Liver (tissue), 8 donors: ENCODE measurements at regions not wholly inside any gene's neighbourhood (a gene's known extent, or its start where the extent isn't known, plus 50 kb on each side); places are given as distances from the start of the nearest gene placed in this dataset.

Experiments
- DNase-seq: peaks from one replicate; pipeline ENCODE4 v3.0.0-alpha.2; 2017; ENCODE audit warnings: low spot score
- H3K27ac ChIP-seq, 2 donors: one replicate each; pipeline ENCODE4 v1.7.0; 2013; ENCODE audit warnings: inconsistent platforms in 2 of 2, low read length in 2 of 2, control low read depth in 1 of 2, low read depth in 1 of 2, mild to moderate bottlenecking in 1 of 2
- H3K27me3 ChIP-seq, 4 donors: one replicate each; pipeline versions ENCODE4 v1.6.1 to v1.7.0; 2013; ENCODE audit warnings: low read length in 3 of 4, inconsistent platforms in 1 of 4, mild to moderate bottlenecking in 1 of 4, moderate library complexity in 1 of 4; ENCODE audit not compliant: control insufficient read depth in 4 of 4, insufficient read depth in 4 of 4
- H3K36me3 ChIP-seq, 4 donors: one replicate each; pipeline versions ENCODE4 v1.6.1 to v1.7.0; 2013; ENCODE audit warnings: low read length in 3 of 4, mild to moderate bottlenecking in 3 of 4, low read depth in 1 of 4, moderate library complexity in 1 of 4; ENCODE audit not compliant: control insufficient read depth in 4 of 4, insufficient read depth in 3 of 4
- H3K4me1 ChIP-seq, 4 donors: one replicate each; pipeline versions ENCODE4 v1.6.1 to v1.7.0; 2013; ENCODE audit warnings: low read length in 3 of 4, mild to moderate bottlenecking in 3 of 4, moderate library complexity in 1 of 4; ENCODE audit not compliant: control insufficient read depth in 4 of 4, insufficient read depth in 4 of 4
- H3K4me3 ChIP-seq, 3 donors: one replicate each; pipeline versions ENCODE4 v1.6.1 to v1.7.0; 2013; ENCODE audit warnings: low read length in 3 of 3, control low read depth in 1 of 3, low read depth in 1 of 3, mild to moderate bottlenecking in 1 of 3
- H3K9ac ChIP-seq, 2 donors: one replicate each; pipeline ENCODE4 v1.7.0; 2013; ENCODE audit warnings: low read length in 2 of 2, mild to moderate bottlenecking in 2 of 2, moderate library complexity in 2 of 2, control low read depth in 1 of 2, low read depth in 1 of 2
- H3K9me3 ChIP-seq, 4 donors: one replicate each; pipeline versions ENCODE4 v1.6.1 to v1.7.0; 2013; ENCODE audit warnings: low read length in 3 of 4; ENCODE audit not compliant: control insufficient read depth in 4 of 4
- ATF3 ChIP-seq: IDR thresholded peaks from 2 replicates; pipeline ENCODE4 v1.6.1; 2016; ENCODE audit warnings: antibody characterized with exemption
- CTCF ChIP-seq: fragments of 150-350 bp; IDR thresholded peaks from 2 replicates; pipeline ENCODE4 v1.5.1; 2017; ENCODE audit warnings: improper control_type of control experiment, low read depth, low read length; ENCODE audit not compliant: missing input control
- EGR1 ChIP-seq, 2 donors: IDR thresholded peaks; 2 replicates each; pipeline ENCODE4 v1.6.1; 2016 to 2018; ENCODE audit warnings: antibody characterized with exemption in 2 of 2, low read depth in 2 of 2
- FOXA1 ChIP-seq: IDR thresholded peaks from 2 replicates; pipeline ENCODE4 v1.6.1; 2016; ENCODE audit warnings: antibody characterized with exemption
- FOXA2 ChIP-seq: IDR thresholded peaks from 2 replicates; pipeline ENCODE4 v1.6.1; 2016; ENCODE audit warnings: antibody characterized with exemption
- GABPA ChIP-seq, 2 donors: IDR thresholded peaks in 1 of 2; conservative IDR thresholded peaks in 1 of 2; 2 replicates each; pipeline ENCODE4 v1.6.1; 2016; ENCODE audit warnings: antibody characterized with exemption in 2 of 2, mild to moderate bottlenecking in 1 of 2, moderate library complexity in 1 of 2
- HNF4A ChIP-seq, 2 donors: conservative IDR thresholded peaks; 2 replicates each; pipeline ENCODE4 v1.6.1; 2016; ENCODE audit warnings: antibody characterized with exemption in 2 of 2, mild to moderate bottlenecking in 2 of 2
- HNF4G ChIP-seq: IDR thresholded peaks from 2 replicates; pipeline ENCODE4 v1.6.1; 2016; ENCODE audit warnings: antibody characterized with exemption
- JUND ChIP-seq, 2 donors: IDR thresholded peaks; 2 replicates each; pipeline ENCODE4 v1.6.1; 2016; ENCODE audit warnings: antibody characterized with exemption in 2 of 2
- MAX ChIP-seq: IDR thresholded peaks from 2 replicates; pipeline ENCODE4 v1.6.1; 2016; ENCODE audit warnings: antibody characterized with exemption
- NR2F2 ChIP-seq: IDR thresholded peaks from 2 replicates; pipeline ENCODE4 v1.6.1; 2016; ENCODE audit warnings: antibody characterized with exemption
- RAD21 ChIP-seq, 2 donors: IDR thresholded peaks; 2 replicates each; pipeline ENCODE4 v1.6.1; 2016; ENCODE audit warnings: antibody characterized with exemption in 2 of 2, mild to moderate bottlenecking in 2 of 2
- REST ChIP-seq: IDR thresholded peaks from 2 replicates; pipeline ENCODE4 v1.6.1; 2016; ENCODE audit warnings: antibody characterized with exemption, mild to moderate bottlenecking
- RXRA ChIP-seq, 2 donors: IDR thresholded peaks; 2 replicates each; pipeline ENCODE4 v1.6.1; 2017 to 2018; ENCODE audit warnings: antibody characterized with exemption in 2 of 2, mild to moderate bottlenecking in 1 of 2
- SP1 ChIP-seq: IDR thresholded peaks from 2 replicates; pipeline ENCODE4 v1.6.1; 2018; ENCODE audit warnings: antibody characterized with exemption, mild to moderate bottlenecking
- TAF1 ChIP-seq: conservative IDR thresholded peaks from 2 replicates; pipeline ENCODE4 v1.6.1; 2016; ENCODE audit warnings: antibody characterized with exemption, mild to moderate bottlenecking
- YY1 ChIP-seq: IDR thresholded peaks from 2 replicates; pipeline ENCODE4 v1.6.1; 2016; ENCODE audit warnings: antibody characterized with exemption, mild to moderate bottlenecking
- WGBS: extraction: QIAGEN DNeasy Blood & Tissue Kit; methylation state at CpG from one replicate; pipeline ENCODE4 v1.1.7; 2013; 5-methylcytosine and 5-hydroxymethylcytosine counted together
- TF ChIP-seq, protein P1 (sequence below): IDR thresholded peaks from 2 replicates; pipeline ENCODE4 v1.6.1; 2016; ENCODE audit warnings: antibody characterized with exemption
- donor health status: healthy.
- donor health status: healthy.
- donor health status: healthy.
- donor health status: healthy.
- donor health status: healthy.

GRCh38 chr3:104178680-104179079 is 1188.0 kb upstream of the ALCAM start:
- H3K9ac ChIP-seq, result no peak overlapping the region
- H3K27me3 ChIP-seq, result no peaks in the 10 kb centered on the region
- no peak overlapping the region for H3K27ac ChIP-seq
- TF ChIP-seq TAF1 (no peak), NR2F2 (no peak), REST (no peak), ATF3 (no peak), HNF4G (no peak), FOXA1 (no peak), EGR1 (IDR thresholded peaks at IDR 0.05; ENCODE audit: low read depth in 2 of 2) (no peak), RAD21 (IDR thresholded peaks at IDR 0.05) (no peak), CTCF (no peak), RXRA (IDR thresholded peaks at IDR 0.05) (no peak), MAX (no peak), SP1 (no peak), GABPA (IDR thresholded peaks at IDR 0.05 in 1 of 2, conservative IDR thresholded peaks at IDR 0.05 in 1 of 2) (no peak), FOXA2 (no peak), JUND (IDR thresholded peaks at IDR 0.05) (no peak), HNF4A (conservative IDR thresholded peaks at IDR 0.05) (no peak), YY1 (no peak)
- TF ChIP-seq, protein P1, sequence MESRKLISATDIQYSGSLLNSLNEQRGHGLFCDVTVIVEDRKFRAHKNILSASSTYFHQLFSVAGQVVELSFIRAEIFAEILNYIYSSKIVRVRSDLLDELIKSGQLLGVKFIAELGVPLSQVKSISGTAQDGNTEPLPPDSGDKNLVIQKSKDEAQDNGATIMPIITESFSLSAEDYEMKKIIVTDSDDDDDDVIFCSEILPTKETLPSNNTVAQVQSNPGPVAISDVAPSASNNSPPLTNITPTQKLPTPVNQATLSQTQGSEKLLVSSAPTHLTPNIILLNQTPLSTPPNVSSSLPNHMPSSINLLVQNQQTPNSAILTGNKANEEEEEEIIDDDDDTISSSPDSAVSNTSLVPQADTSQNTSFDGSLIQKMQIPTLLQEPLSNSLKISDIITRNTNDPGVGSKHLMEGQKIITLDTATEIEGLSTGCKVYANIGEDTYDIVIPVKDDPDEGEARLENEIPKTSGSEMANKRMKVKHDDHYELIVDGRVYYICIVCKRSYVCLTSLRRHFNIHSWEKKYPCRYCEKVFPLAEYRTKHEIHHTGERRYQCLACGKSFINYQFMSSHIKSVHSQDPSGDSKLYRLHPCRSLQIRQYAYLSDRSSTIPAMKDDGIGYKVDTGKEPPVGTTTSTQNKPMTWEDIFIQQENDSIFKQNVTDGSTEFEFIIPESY, result no peak
- no peak overlapping the region for H3K4me3 ChIP-seq
- no peak for DNase-seq
- no peaks in the 10 kb centered on the region for H3K4me1 ChIP-seq
- 77% methylated on average over 3 of the region's 3 CpGs for WGBS
- H3K36me3 ChIP-seq, result no peaks in the 10 kb centered on the region
- no peaks in the 10 kb centered on the region for H3K9me3 ChIP-seq

- TF ChIP-seq ATF3, result no peak
- 31% methylated on average over 1 of the region's 1 CpG for WGBS
- Histone ChIP-seq H3K4me3 (no peak overlapping the region), H3K4me1 (no peaks in the 10 kb centered on the region), H3K27ac (no peak overlapping the region), H3K9me3 (no peaks in the 10 kb centered on the region), H3K36me3 (no peaks in the 10 kb centered on the region), H3K27me3 (no peaks in the 10 kb centered on the region), H3K9ac (no peak overlapping the region)
- DNase-seq, result no peak
Measured at GRCh38 chr3:104180906-104181305, 1185.8 kb upstream of the ALCAM start.
